ENCODE measurements at regions not wholly inside any gene's neighbourhood (a gene's known extent, or its start where the extent isn't known, plus 50 kb on each side); places are given as distances from the start of the nearest gene placed in this dataset.

GRCh38 chr16:85300406-85300968 is 188.2 kb upstream of the CIBAR2 start:
- no peak for DNase-seq (ENCODE audit: low read depth)
- Histone ChIP-seq H3K4me1 (ENCODE audit: control insufficient read depth, insufficient read depth, low read length) (peaks cover 10% of the 10 kb centered on the region), H3K27me3 (replicated peaks; ENCODE audit: control insufficient read depth, insufficient read depth, low read length) (no peaks in the 10 kb centered on the region), H3K9ac (ENCODE audit: low read length) (no peak overlapping the region), H3K4me3 (ENCODE audit: low read length) (no peak overlapping the region), H3K36me3 (ENCODE audit: control insufficient read depth, insufficient read depth, low read length, severe bottlenecking) (peaks cover 3% of the 10 kb centered on the region), H3K9me3 (ENCODE audit: control insufficient read depth, low read length) (no peaks in the 10 kb centered on the region)

- Histone ChIP-seq H3K9me3 (ENCODE audit: control insufficient read depth, low read length) (no peaks in the 10 kb centered on the region), H3K27me3 (replicated peaks; ENCODE audit: control insufficient read depth, insufficient read depth, low read length) (no peaks in the 10 kb centered on the region), H3K36me3 (ENCODE audit: control insufficient read depth, insufficient read depth, low read length, severe bottlenecking) (peaks cover 3% of the 10 kb centered on the region), H3K9ac (ENCODE audit: low read length) (no peak overlapping the region), H3K4me1 (ENCODE audit: control insufficient read depth, insufficient read depth, low read length) (peaks cover 18% of the 10 kb centered on the region), H3K4me3 (ENCODE audit: low read length) (no peak overlapping the region)
- DNase-seq (ENCODE audit: low read depth) = no peak
Observed at GRCh38 chr16:85301231-85301630, 189.0 kb upstream of the CIBAR2 start.

- Histone ChIP-seq H3K4me3 (ENCODE audit: low read length) (no peak overlapping the region), H3K36me3 (ENCODE audit: control insufficient read depth, insufficient read depth, low read length, severe bottlenecking) (peaks cover 3% of the 10 kb centered on the region), H3K27me3 (replicated peaks; ENCODE audit: control insufficient read depth, insufficient read depth, low read length) (no peaks in the 10 kb centered on the region), H3K4me1 (ENCODE audit: control insufficient read depth, insufficient read depth, low read length) (peaks cover 25% of the 10 kb centered on the region), H3K9me3 (ENCODE audit: control insufficient read depth, low read length) (no peaks in the 10 kb centered on the region), H3K9ac (ENCODE audit: low read length) (no peak overlapping the region)
- no peak for DNase-seq (ENCODE audit: low read depth)
Observed at GRCh38 chr16:85302018-85302847, 190.0 kb upstream of the CIBAR2 start.

- Histone ChIP-seq H3K27me3 (replicated peaks; ENCODE audit: control insufficient read depth, insufficient read depth, low read length) (no peaks in the 10 kb centered on the region), H3K4me1 (ENCODE audit: control insufficient read depth, insufficient read depth, low read length) (peaks cover 29% of the 10 kb centered on the region), H3K4me3 (ENCODE audit: low read length) (no peak overlapping the region), H3K9ac (ENCODE audit: low read length) (no peak overlapping the region), H3K9me3 (ENCODE audit: control insufficient read depth, low read length) (no peaks in the 10 kb centered on the region), H3K36me3 (ENCODE audit: control insufficient read depth, insufficient read depth, low read length, severe bottlenecking) (peaks cover 3% of the 10 kb centered on the region)
- no peak for DNase-seq (ENCODE audit: low read depth)
Observed at GRCh38 chr16:85302848-85303353, 190.6 kb upstream of the CIBAR2 start.

GRCh38 chr16:85303354-85303883 is 191.1 kb upstream of the CIBAR2 start:
- H3K9me3 ChIP-seq (ENCODE audit: control insufficient read depth, low read length) = no peaks in the 10 kb centered on the region
- H3K4me3 ChIP-seq (ENCODE audit: low read length) = no peak overlapping the region
- H3K36me3 ChIP-seq (ENCODE audit: control insufficient read depth, insufficient read depth, low read length, severe bottlenecking) = peaks cover 3% of the 10 kb centered on the region
- peaks cover 29% of the 10 kb centered on the region for H3K4me1 ChIP-seq (ENCODE audit: control insufficient read depth, insufficient read depth, low read length)
- no peak for DNase-seq (ENCODE audit: low read depth)
- H3K9ac ChIP-seq (ENCODE audit: low read length) = no peak overlapping the region
- no peaks in the 10 kb centered on the region for H3K27me3 ChIP-seq (replicated peaks; ENCODE audit: control insufficient read depth, insufficient read depth, low read length)

GRCh38 chr16:85304337-85304736 is 192.1 kb upstream of the CIBAR2 start:
- no peak overlapping the region for H3K9ac ChIP-seq (ENCODE audit: low read length)
- no peaks in the 10 kb centered on the region for H3K27me3 ChIP-seq (replicated peaks; ENCODE audit: control insufficient read depth, insufficient read depth, low read length)
- no peaks in the 10 kb centered on the region for H3K9me3 ChIP-seq (ENCODE audit: control insufficient read depth, low read length)
- peaks cover 3% of the 10 kb centered on the region for H3K36me3 ChIP-seq (ENCODE audit: control insufficient read depth, insufficient read depth, low read length, severe bottlenecking)
- H3K4me3 ChIP-seq (ENCODE audit: low read length) = no peak overlapping the region
- DNase-seq (ENCODE audit: low read depth) = no peak
- H3K4me1 ChIP-seq (ENCODE audit: control insufficient read depth, insufficient read depth, low read length) = peaks cover 29% of the 10 kb centered on the region

- Histone ChIP-seq H3K9me3 (ENCODE audit: control insufficient read depth, low read length) (no peaks in the 10 kb centered on the region), H3K4me1 (ENCODE audit: control insufficient read depth, insufficient read depth, low read length) (peaks cover 29% of the 10 kb centered on the region), H3K36me3 (ENCODE audit: control insufficient read depth, insufficient read depth, low read length, severe bottlenecking) (no peaks in the 10 kb centered on the region), H3K4me3 (ENCODE audit: low read length) (no peak overlapping the region), H3K9ac (ENCODE audit: low read length) (peak overlapping the region; percentile 4), H3K27me3 (replicated peaks; ENCODE audit: control insufficient read depth, insufficient read depth, low read length) (no peaks in the 10 kb centered on the region)
- peak; percentile 75 for DNase-seq (ENCODE audit: low read depth)
Observed at GRCh38 chr16:85306071-85306792, 194.0 kb upstream of the CIBAR2 start.

GRCh38 chr16:85306793-85307551 is 194.7 kb upstream of the CIBAR2 start:
- no peaks in the 10 kb centered on the region for H3K9me3 ChIP-seq (ENCODE audit: control insufficient read depth, low read length)
- no peaks in the 10 kb centered on the region for H3K36me3 ChIP-seq (ENCODE audit: control insufficient read depth, insufficient read depth, low read length, severe bottlenecking)
- H3K4me1 ChIP-seq (ENCODE audit: control insufficient read depth, insufficient read depth, low read length) = peaks cover 29% of the 10 kb centered on the region
- H3K27me3 ChIP-seq (replicated peaks; ENCODE audit: control insufficient read depth, insufficient read depth, low read length) = no peaks in the 10 kb centered on the region
- no peak for DNase-seq (ENCODE audit: low read depth)
- H3K4me3 ChIP-seq (ENCODE audit: low read length) = no peak overlapping the region
- peak overlapping the region; percentile 4 for H3K9ac ChIP-seq (ENCODE audit: low read length)

GRCh38 chr16:85307552-85308364 is 195.5 kb upstream of the CIBAR2 start:
- no peaks in the 10 kb centered on the region for H3K27me3 ChIP-seq (replicated peaks; ENCODE audit: control insufficient read depth, insufficient read depth, low read length)
- DNase-seq (ENCODE audit: low read depth) = no peak
- H3K4me3 ChIP-seq (ENCODE audit: low read length) = no peak overlapping the region
- no peaks in the 10 kb centered on the region for H3K9me3 ChIP-seq (ENCODE audit: control insufficient read depth, low read length)
- peaks cover 28% of the 10 kb centered on the region for H3K4me1 ChIP-seq (ENCODE audit: control insufficient read depth, insufficient read depth, low read length)
- peak overlapping the region; percentile 15 for H3K9ac ChIP-seq (ENCODE audit: low read length)
- no peaks in the 10 kb centered on the region for H3K36me3 ChIP-seq (ENCODE audit: control insufficient read depth, insufficient read depth, low read length, severe bottlenecking)

Data from adipocyte (in vitro differentiated cells).